CD4-positive, alpha-beta T cell treated with Interleukin-15 for 4 hours (primary cell): ENCODE measurements at regions not wholly inside any gene's neighbourhood (a gene's known extent, or its start where the extent isn't known, plus 50 kb on each side); places are given as distances from the start of the nearest gene placed in this dataset.
"Not testable (repeated sequence)": the region's sequence is repeated elsewhere in the genome, so short reads cannot be mapped to it uniquely, and the experiment has no call there.

Experiments used
- DNase-seq: peaks from one replicate; pipeline ENCODE4 v3.0.0-alpha.2; 2020; ENCODE audit warnings: low spot score

- DNase-seq = no peak
Measured at GRCh38 chr9:29609282-29609681, 2036.0 kb upstream of the C9orf72 start.

GRCh38 chr9:29613773-29614172 is 2040.5 kb upstream of the C9orf72 start:
- no peak for DNase-seq

GRCh38 chr9:29616844-29617243 is 2043.6 kb upstream of the C9orf72 start:
- DNase-seq = no peak

- DNase-seq = no peak
Measured at GRCh38 chr9:29625292-29625731, 2052.0 kb upstream of the C9orf72 start.

- DNase-seq = no peak
Measured at GRCh38 chr9:29625931-29626330, 2052.7 kb upstream of the C9orf72 start.

- DNase-seq = not testable (repeated sequence)
Measured at GRCh38 chr9:29628856-29629255, 2055.6 kb upstream of the C9orf72 start.

- no peak for DNase-seq
Measured at GRCh38 chr9:29637471-29638237, 2064.4 kb upstream of the C9orf72 start.

- no peak for DNase-seq
Measured at GRCh38 chr9:29640507-29640906, 2067.2 kb upstream of the C9orf72 start.

- DNase-seq = no peak
Measured at GRCh38 chr9:29644514-29644913, 2071.2 kb upstream of the C9orf72 start.

GRCh38 chr9:29647451-29647850 is 2074.2 kb upstream of the C9orf72 start:
- no peak for DNase-seq

- DNase-seq = no peak
Measured at GRCh38 chr9:29648132-29648531, 2074.9 kb upstream of the C9orf72 start.

- no peak for DNase-seq
Measured at GRCh38 chr9:29648601-29649000, 2075.3 kb upstream of the C9orf72 start.

- no peak for DNase-seq
Measured at GRCh38 chr9:29656641-29657406, 2083.5 kb upstream of the C9orf72 start.

- DNase-seq = no peak
Measured at GRCh38 chr9:29657821-29658220, 2084.5 kb upstream of the C9orf72 start.

- DNase-seq = no peak
Measured at GRCh38 chr9:29659014-29659413, 2085.7 kb upstream of the C9orf72 start.

GRCh38 chr9:29659736-29660135 is 2086.5 kb upstream of the C9orf72 start:
- DNase-seq = no peak

- DNase-seq = no peak
Measured at GRCh38 chr9:29668732-29669131, 2095.5 kb upstream of the C9orf72 start.

GRCh38 chr9:29669613-29670012 is 2096.3 kb upstream of the C9orf72 start:
- DNase-seq = no peak

- no peak for DNase-seq
Measured at GRCh38 chr9:29685531-29685930, 2112.2 kb upstream of the C9orf72 start.

GRCh38 chr9:29691145-29691544 is 2117.9 kb upstream of the C9orf72 start:
- DNase-seq = no peak

GRCh38 chr9:29691758-29692407 is 2118.6 kb upstream of the C9orf72 start:
- no peak for DNase-seq

GRCh38 chr9:29697011-29697410 is 2123.7 kb upstream of the C9orf72 start:
- no peak for DNase-seq

GRCh38 chr9:29701559-29701958 is 2128.3 kb upstream of the C9orf72 start:
- no peak for DNase-seq
